Hepatocyte (in vitro differentiated cells): ENCODE measurements at regions not wholly inside any gene's neighbourhood (a gene's known extent, or its start where the extent isn't known, plus 50 kb on each side); places are given as distances from the start of the nearest gene placed in this dataset.

Source experiments
- DNase-seq: peaks from one replicate; pipeline ENCODE4 v3.0.0-alpha.2; 2016; ENCODE audit warnings: low spot score
- H2AFZ ChIP-seq: fragments of 200-600 bp; sonication (generic); 2 replicates; pipeline ENCODE4 v1.6.0; 2016; ENCODE audit warnings: antibody characterized with exemption, mild to moderate bottlenecking
- H3K27ac ChIP-seq: fragments of 200-600 bp; sonication (generic); 2 replicates; pipeline ENCODE4 v1.5.1; 2016; ENCODE audit warnings: mild to moderate bottlenecking
- H3K27me3 ChIP-seq: fragments of 200-600 bp; sonication (generic); 2 replicates; pipeline ENCODE4 v1.6.1; 2016
- H3K36me3 ChIP-seq: fragments of 200-600 bp; sonication (generic); replicated peaks from 2 replicates; pipeline ENCODE4 v1.5.1; 2016; ENCODE audit warnings: low read depth; ENCODE audit not compliant: insufficient read depth
- H3K4me1 ChIP-seq: fragments of 200-600 bp; sonication (generic); 2 replicates; pipeline ENCODE4 v1.5.1; 2016; ENCODE audit warnings: mild to moderate bottlenecking, moderate library complexity; ENCODE audit not compliant: insufficient read depth
- H3K4me2 ChIP-seq: fragments of 200-600 bp; sonication (generic); 2 replicates; pipeline ENCODE4 v1.6.0; 2016
- H3K4me3 ChIP-seq: fragments of 200-600 bp; sonication (generic); 2 replicates; pipeline ENCODE4 v1.5.1; 2016; ENCODE audit warnings: mild to moderate bottlenecking
- H3K79me2 ChIP-seq: fragments of 200-600 bp; sonication (generic); 2 replicates; pipeline ENCODE4 v1.6.0; 2017; ENCODE audit warnings: mild to moderate bottlenecking
- H3K9me2 ChIP-seq: fragments of 200-600 bp; sonication (generic); replicated peaks from 2 replicates; pipeline ENCODE4 v1.6.0; 2017; ENCODE audit warnings: mild to moderate bottlenecking; ENCODE audit not compliant: insufficient read depth
- H3K9me3 ChIP-seq: fragments of 200-600 bp; sonication (generic); 2 replicates; pipeline ENCODE4 v1.5.1; 2016; ENCODE audit warnings: low read depth, mild to moderate bottlenecking
- H4K20me1 ChIP-seq: fragments of 200-600 bp; sonication (generic); 2 replicates; pipeline ENCODE4 v1.6.0; 2016; ENCODE audit warnings: mild to moderate bottlenecking; ENCODE audit not compliant: insufficient read depth, poor library complexity, severe bottlenecking
- EZH2 ChIP-seq: fragments of 200-600 bp; sonication (generic); IDR thresholded peaks from 2 replicates; pipeline ENCODE4 v1.6.1; 2016; ENCODE audit warnings: antibody characterized with exemption, mild to moderate bottlenecking, borderline replicate concordance
- EZH2phosphoT487 ChIP-seq: fragments of 200-600 bp; sonication (generic); IDR thresholded peaks from one replicate; pipeline ENCODE4 v1.6.1; 2018; ENCODE audit warnings: antibody characterized with exemption, mild to moderate bottlenecking, low read depth, moderate library complexity; ENCODE audit not compliant: unreplicated experiment, severe bottlenecking
- WGBS: methylation state at CpG from one replicate; pipeline ENCODE4 v1.1.6; 2016; ENCODE audit warnings: low lambda C conversion rate; ENCODE audit errors: missing lambda C conversion rate; 5-methylcytosine and 5-hydroxymethylcytosine counted together
- TF ChIP-seq, protein P1 (sequence below): fragments of 200-600 bp; sonication (generic); IDR thresholded peaks from 2 replicates; pipeline ENCODE4 v1.5.1; 2016; ENCODE audit warnings: antibody characterized with exemption, mild to moderate bottlenecking; ENCODE audit not compliant: poor library complexity

- 100% methylated on average over 1 of the region's 1 CpG for WGBS
- H2AFZ ChIP-seq: no peak overlapping the region
- no peaks in the 10 kb centered on the region for H3K4me1 ChIP-seq
- no peak overlapping the region for H3K4me2 ChIP-seq
- no peaks in the 10 kb centered on the region for H4K20me1 ChIP-seq
- no peak overlapping the region for H3K4me3 ChIP-seq
- H3K36me3 ChIP-seq: no peaks in the 10 kb centered on the region
- H3K27ac ChIP-seq: no peak overlapping the region
- H3K27me3 ChIP-seq: no peaks in the 10 kb centered on the region
- no peak for TF ChIP-seq EZH2phosphoT487
- TF ChIP-seq, protein P1, sequence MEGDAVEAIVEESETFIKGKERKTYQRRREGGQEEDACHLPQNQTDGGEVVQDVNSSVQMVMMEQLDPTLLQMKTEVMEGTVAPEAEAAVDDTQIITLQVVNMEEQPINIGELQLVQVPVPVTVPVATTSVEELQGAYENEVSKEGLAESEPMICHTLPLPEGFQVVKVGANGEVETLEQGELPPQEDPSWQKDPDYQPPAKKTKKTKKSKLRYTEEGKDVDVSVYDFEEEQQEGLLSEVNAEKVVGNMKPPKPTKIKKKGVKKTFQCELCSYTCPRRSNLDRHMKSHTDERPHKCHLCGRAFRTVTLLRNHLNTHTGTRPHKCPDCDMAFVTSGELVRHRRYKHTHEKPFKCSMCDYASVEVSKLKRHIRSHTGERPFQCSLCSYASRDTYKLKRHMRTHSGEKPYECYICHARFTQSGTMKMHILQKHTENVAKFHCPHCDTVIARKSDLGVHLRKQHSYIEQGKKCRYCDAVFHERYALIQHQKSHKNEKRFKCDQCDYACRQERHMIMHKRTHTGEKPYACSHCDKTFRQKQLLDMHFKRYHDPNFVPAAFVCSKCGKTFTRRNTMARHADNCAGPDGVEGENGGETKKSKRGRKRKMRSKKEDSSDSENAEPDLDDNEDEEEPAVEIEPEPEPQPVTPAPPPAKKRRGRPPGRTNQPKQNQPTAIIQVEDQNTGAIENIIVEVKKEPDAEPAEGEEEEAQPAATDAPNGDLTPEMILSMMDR: no peak
- no peak for TF ChIP-seq EZH2
- H3K9me2 ChIP-seq: no peaks in the 10 kb centered on the region
- no peak for DNase-seq
- no peaks in the 10 kb centered on the region for H3K79me2 ChIP-seq
- H3K9me3 ChIP-seq: no peaks in the 10 kb centered on the region
Observed at GRCh38 chr12:118835926-118836325, 145.4 kb upstream of the SRRM4 start.

GRCh38 chr12:118840399-118840798, 140.9 kb upstream of the SRRM4 start:
- Histone ChIP-seq H3K9me2 (no peaks in the 10 kb centered on the region), H3K27me3 (no peaks in the 10 kb centered on the region), H3K79me2 (no peaks in the 10 kb centered on the region), H3K4me3 (no peak overlapping the region), H2AFZ (no peak overlapping the region), H3K36me3 (no peaks in the 10 kb centered on the region), H3K9me3 (no peaks in the 10 kb centered on the region), H3K27ac (no peak overlapping the region), H4K20me1 (no peaks in the 10 kb centered on the region), H3K4me1 (no peaks in the 10 kb centered on the region), H3K4me2 (no peak overlapping the region)
- TF ChIP-seq EZH2 (no peak), EZH2phosphoT487 (no peak)
- no peak for DNase-seq

DNA sequence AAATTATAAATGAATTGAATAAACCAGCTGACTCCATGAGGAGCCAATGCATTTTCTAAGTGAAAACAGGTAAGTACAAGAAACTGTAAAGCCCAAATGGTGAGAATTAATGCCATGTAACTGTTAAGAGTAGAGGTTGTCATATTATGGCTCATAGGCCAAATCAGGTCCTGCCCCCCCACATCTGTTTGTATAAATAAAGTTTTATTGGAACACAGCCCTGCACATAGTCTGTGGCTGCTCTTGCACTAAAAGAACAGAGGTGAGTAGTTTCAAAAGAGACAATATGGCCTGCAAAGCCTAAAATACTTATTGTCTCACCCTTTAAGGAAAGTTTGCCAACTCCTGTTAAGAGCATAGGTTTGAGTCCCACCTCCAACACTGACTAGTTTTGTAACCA, 140.5 kb upstream of the SRRM4 start:
- no peak overlapping the region for H3K4me2 ChIP-seq
- H3K9me3 ChIP-seq: no peaks in the 10 kb centered on the region
- no peaks in the 10 kb centered on the region for H3K9me2 ChIP-seq
- H3K4me3 ChIP-seq: no peak overlapping the region
- DNase-seq: no peak
- no peaks in the 10 kb centered on the region for H3K79me2 ChIP-seq
- H2AFZ ChIP-seq: no peak overlapping the region
- H4K20me1 ChIP-seq: no peaks in the 10 kb centered on the region
- H3K27me3 ChIP-seq: no peaks in the 10 kb centered on the region
- TF ChIP-seq EZH2 (no peak), EZH2phosphoT487 (no peak)
- TF ChIP-seq, protein P1: no peak
- H3K36me3 ChIP-seq: no peaks in the 10 kb centered on the region
- no peaks in the 10 kb centered on the region for H3K4me1 ChIP-seq
- no peak overlapping the region for H3K27ac ChIP-seq

DNA sequence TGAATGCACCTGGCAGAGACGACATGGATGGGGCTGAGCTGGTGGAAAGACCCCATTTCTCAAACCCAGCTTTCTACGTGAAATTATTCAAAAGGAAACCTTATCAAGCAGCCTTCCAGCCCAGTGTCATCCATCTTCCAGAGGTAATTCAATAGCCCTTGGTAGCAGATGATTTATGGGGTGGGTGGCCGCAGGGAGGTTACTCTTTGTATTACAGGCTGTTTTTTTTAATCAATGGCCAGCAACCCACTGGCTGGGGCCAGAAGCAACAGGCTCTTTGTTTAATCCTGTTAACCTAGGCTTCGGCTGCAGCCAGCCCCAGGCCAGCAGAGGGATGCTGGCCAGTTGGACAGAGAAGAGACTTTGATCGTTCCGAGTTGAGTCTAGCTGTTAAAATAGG, 139.8 kb upstream of the SRRM4 start:
- Histone ChIP-seq H4K20me1 (no peaks in the 10 kb centered on the region), H3K27ac (no peak overlapping the region), H3K9me3 (no peaks in the 10 kb centered on the region), H3K27me3 (no peaks in the 10 kb centered on the region), H3K4me2 (no peak overlapping the region), H3K9me2 (no peaks in the 10 kb centered on the region), H3K36me3 (no peaks in the 10 kb centered on the region), H3K79me2 (no peaks in the 10 kb centered on the region), H2AFZ (no peak overlapping the region), H3K4me1 (no peaks in the 10 kb centered on the region), H3K4me3 (no peak overlapping the region)
- 57% methylated on average over 6 of the region's 6 CpGs for WGBS
- TF ChIP-seq EZH2 (no peak), EZH2phosphoT487 (no peak)
- TF ChIP-seq, protein P1: no peak
- no peak for DNase-seq
